GM19467 (cell line): ENCODE measurements at regions not wholly inside any gene's neighbourhood (a gene's known extent, or its start where the extent isn't known, plus 50 kb on each side); places are given as distances from the start of the nearest gene placed in this dataset.

ENCODE experiments used
- ATAC-seq: cut with Tn5 transposase; IDR thresholded peaks from one replicate; pipeline ENCODE4 v1.9.1; 2021; ENCODE audit warnings: mild to moderate bottlenecking, moderate library complexity; ENCODE audit not compliant: unreplicated experiment

GRCh38 chr18:40608226-40608625 lies 1346.8 kb upstream of the PIK3C3 start:
- no peak for ATAC-seq

GRCh38 chr18:40607542-40608148 lies 1347.4 kb upstream of the PIK3C3 start:
- no peak for ATAC-seq

- no peak for ATAC-seq
Observed at GRCh38 chr18:40606996-40607395, 1348.0 kb upstream of the PIK3C3 start.

- no peak for ATAC-seq
Observed at GRCh38 chr18:40583671-40584070, 1371.4 kb upstream of the PIK3C3 start.

- no peak for ATAC-seq
Observed at GRCh38 chr18:40582105-40582504, 1372.9 kb upstream of the PIK3C3 start.

GRCh38 chr18:40577981-40578365 lies 1377.1 kb upstream of the PIK3C3 start:
- ATAC-seq, result no peak

GRCh38 chr18:40577239-40577980 lies 1377.6 kb upstream of the PIK3C3 start:
- no peak for ATAC-seq

- no peak for ATAC-seq
Observed at GRCh38 chr18:40576507-40577115, 1378.4 kb upstream of the PIK3C3 start.

GRCh38 chr18:40570615-40571014 lies 1384.4 kb upstream of the PIK3C3 start:
- ATAC-seq, result no peak

GRCh38 chr18:40569605-40570004 lies 1385.4 kb upstream of the PIK3C3 start:
- no peak for ATAC-seq

- ATAC-seq, result no peak
Observed at GRCh38 chr18:40566510-40566844, 1388.6 kb upstream of the PIK3C3 start.

GRCh38 chr18:40565805-40566509 lies 1389.1 kb upstream of the PIK3C3 start:
- no peak for ATAC-seq

- ATAC-seq, result no peak
Observed at GRCh38 chr18:40559556-40559955, 1395.5 kb upstream of the PIK3C3 start.

- ATAC-seq, result no peak
Observed at GRCh38 chr18:40558706-40559392, 1396.2 kb upstream of the PIK3C3 start.

- ATAC-seq, result no peak
Observed at GRCh38 chr18:40555914-40556313, 1399.1 kb upstream of the PIK3C3 start.

- ATAC-seq, result no peak
Observed at GRCh38 chr18:40553029-40553428, 1402.0 kb upstream of the PIK3C3 start.

- no peak for ATAC-seq
Observed at GRCh38 chr18:40546875-40547274, 1408.2 kb upstream of the PIK3C3 start.

- ATAC-seq, result no peak
Observed at GRCh38 chr18:40534723-40535122, 1420.3 kb upstream of the PIK3C3 start.

- ATAC-seq, result no peak
Observed at GRCh38 chr18:40532046-40532445, 1423.0 kb upstream of the PIK3C3 start.

GRCh38 chr18:40531051-40531450 lies 1424.0 kb upstream of the PIK3C3 start:
- no peak for ATAC-seq

GRCh38 chr18:40529478-40529877 lies 1425.6 kb upstream of the PIK3C3 start:
- no peak for ATAC-seq
